Ovary (tissue), 3 donors: ENCODE measurements at regions not wholly inside any gene's neighbourhood (a gene's known extent, or its start where the extent isn't known, plus 50 kb on each side); places are given as distances from the start of the nearest gene placed in this dataset.

ENCODE experiments used
- EP300 ChIP-seq: sonication (generic); formaldehyde crosslinking; IDR thresholded peaks from one replicate; pipeline ENCODE4 v1.6.1; 2017; ENCODE audit warnings: antibody characterized with exemption
- POLR2A ChIP-seq: fragments of 450-650 bp; IDR thresholded peaks from one replicate; pipeline ENCODE4 v1.6.1; 2017; ENCODE audit warnings: antibody characterized with exemption, mild to moderate bottlenecking, moderate library complexity
- TF ChIP-seq, protein P1 (sequence below), 3 donors: fragments of 450-650 bp in 2 of 3; fragments of 200-600 bp in 1 of 3; IDR thresholded peaks; one replicate each; pipeline versions ENCODE4 v1.5.1 to v1.8.0; 2016 to 2022; ENCODE audit warnings: antibody characterized with exemption in 3 of 3, mild to moderate bottlenecking in 1 of 3
- donor health status: DM: no; HTN: no; CAD: no.

- TF ChIP-seq, protein P1, sequence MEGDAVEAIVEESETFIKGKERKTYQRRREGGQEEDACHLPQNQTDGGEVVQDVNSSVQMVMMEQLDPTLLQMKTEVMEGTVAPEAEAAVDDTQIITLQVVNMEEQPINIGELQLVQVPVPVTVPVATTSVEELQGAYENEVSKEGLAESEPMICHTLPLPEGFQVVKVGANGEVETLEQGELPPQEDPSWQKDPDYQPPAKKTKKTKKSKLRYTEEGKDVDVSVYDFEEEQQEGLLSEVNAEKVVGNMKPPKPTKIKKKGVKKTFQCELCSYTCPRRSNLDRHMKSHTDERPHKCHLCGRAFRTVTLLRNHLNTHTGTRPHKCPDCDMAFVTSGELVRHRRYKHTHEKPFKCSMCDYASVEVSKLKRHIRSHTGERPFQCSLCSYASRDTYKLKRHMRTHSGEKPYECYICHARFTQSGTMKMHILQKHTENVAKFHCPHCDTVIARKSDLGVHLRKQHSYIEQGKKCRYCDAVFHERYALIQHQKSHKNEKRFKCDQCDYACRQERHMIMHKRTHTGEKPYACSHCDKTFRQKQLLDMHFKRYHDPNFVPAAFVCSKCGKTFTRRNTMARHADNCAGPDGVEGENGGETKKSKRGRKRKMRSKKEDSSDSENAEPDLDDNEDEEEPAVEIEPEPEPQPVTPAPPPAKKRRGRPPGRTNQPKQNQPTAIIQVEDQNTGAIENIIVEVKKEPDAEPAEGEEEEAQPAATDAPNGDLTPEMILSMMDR (IDR thresholded peaks at IDR 0.05): no peak
- TF ChIP-seq POLR2A (no peak), EP300 (no peak)
Measured at GRCh38 chr1:234897390-234897749, 231.3 kb downstream of the TOMM20 start.
